CD14-positive monocyte (primary cell): ENCODE measurements at regions not wholly inside any gene's neighbourhood (a gene's known extent, or its start where the extent isn't known, plus 50 kb on each side); places are given as distances from the start of the nearest gene placed in this dataset.

ENCODE experiments used
- DNase-seq, 3 donors: peaks; one replicate each; pipeline ENCODE4 v3.0.0-alpha.2; 2011 to 2022
- H2AFZ ChIP-seq: 2 replicates; pipeline ENCODE4 v1.6.0; 2012; ENCODE audit warnings: mild to moderate bottlenecking, low read depth, low read length, inconsistent platforms; ENCODE audit not compliant: insufficient read depth, poor library complexity, severe bottlenecking
- H3K27ac ChIP-seq, 2 donors: 1 replicate in 1 of 2; 2 replicates in 1 of 2; pipeline ENCODE4 v1.5.1; 2012 to 2013; ENCODE audit warnings: low read length in 2 of 2, control low read depth in 1 of 2, inconsistent platforms in 1 of 2, low read depth in 1 of 2, mild to moderate bottlenecking in 1 of 2
- H3K27me3 ChIP-seq, 2 donors: one replicate each; pipeline versions ENCODE4 v1.6.0 to v1.6.1; 2011 to 2013; ENCODE audit warnings: low read length in 2 of 2; ENCODE audit not compliant: control insufficient read depth in 2 of 2, insufficient read depth in 2 of 2
- H3K36me3 ChIP-seq, 2 donors: replicated peaks in 1 of 2; 1 replicate in 1 of 2; 2 replicates in 1 of 2; pipeline versions ENCODE4 v1.5.1 to v1.6.1; 2012 to 2013; ENCODE audit warnings: low read length in 2 of 2, control low read depth in 1 of 2, inconsistent platforms in 1 of 2, mild to moderate bottlenecking in 1 of 2; ENCODE audit not compliant: insufficient read depth in 2 of 2, control insufficient read depth in 1 of 2
- H3K4me1 ChIP-seq, 2 donors: 1 replicate in 1 of 2; 2 replicates in 1 of 2; pipeline versions ENCODE4 v1.5.1 to v1.6.1; 2012 to 2013; ENCODE audit warnings: low read length in 2 of 2, control low read depth in 1 of 2, inconsistent platforms in 1 of 2, mild to moderate bottlenecking in 1 of 2, moderate library complexity in 1 of 2; ENCODE audit not compliant: insufficient read depth in 2 of 2, control insufficient read depth in 1 of 2
- H3K4me2 ChIP-seq: replicated peaks from 2 replicates; pipeline ENCODE3; 2012; ENCODE audit warnings: low read length, moderate library complexity, mild to moderate bottlenecking; ENCODE audit not compliant: poor library complexity, severe bottlenecking; ENCODE audit errors: extremely low read depth
- H3K4me3 ChIP-seq, 3 experiments: fragments of 200-600 bp in 1 of 3; sonication (generic) in 1 of 3; replicated peaks in 1 of 3; 1 replicate in 2 of 3; 2 replicates in 1 of 3; pipeline ENCODE4 v1.5.1; 2011 to 2013; ENCODE audit warnings: low read length in 3 of 3, mild to moderate bottlenecking in 3 of 3, control low read depth in 2 of 3, low read depth in 2 of 3, inconsistent platforms in 1 of 3, moderate library complexity in 1 of 3
- H3K79me2 ChIP-seq: 2 replicates; pipeline ENCODE4 v1.6.0; 2012; ENCODE audit warnings: mild to moderate bottlenecking, control low read depth, inconsistent platforms, low read length, moderate library complexity; ENCODE audit not compliant: insufficient read depth
- H3K9ac ChIP-seq: 2 replicates; pipeline ENCODE4 v1.6.0; 2017; ENCODE audit warnings: low read length, mild to moderate bottlenecking; ENCODE audit not compliant: insufficient read depth, poor library complexity, severe bottlenecking
- H3K9me3 ChIP-seq, 2 donors: replicated peaks in 1 of 2; 1 replicate in 1 of 2; 2 replicates in 1 of 2; pipeline versions ENCODE4 v1.5.1 to v1.6.1; 2012 to 2013; ENCODE audit warnings: low read length in 2 of 2, control low read depth in 1 of 2; ENCODE audit not compliant: control insufficient read depth in 1 of 2, insufficient read depth in 1 of 2
- H4K20me1 ChIP-seq: 2 replicates; pipeline ENCODE4 v1.6.0; 2012; ENCODE audit warnings: mild to moderate bottlenecking, low read length, control low read depth, moderate library complexity; ENCODE audit not compliant: insufficient read depth
- H3K27ac Mint-ChIP-seq, 7 donors: one replicate each; pipeline ENCODE4 v1.8.0; 2020; ENCODE audit warnings: mild to moderate bottlenecking in 7 of 7, mixed read lengths in 7 of 7, moderate library complexity in 6 of 7, inconsistent platforms in 2 of 7
- H3K27me3 Mint-ChIP-seq, 3 donors: one replicate each; pipeline ENCODE4 v1.8.0; 2021 to 2022; ENCODE audit warnings: low read depth in 3 of 3, mild to moderate bottlenecking in 3 of 3, mixed read lengths in 3 of 3, moderate library complexity in 3 of 3, inconsistent platforms in 1 of 3
- H3K36me3 Mint-ChIP-seq, 2 donors: one replicate each; pipeline ENCODE4 v1.8.0; 2020; ENCODE audit warnings: mixed read lengths in 2 of 2, inconsistent platforms in 1 of 2, mild to moderate bottlenecking in 1 of 2
- H3K4me1 Mint-ChIP-seq: one replicate; pipeline ENCODE4 v1.8.0; 2020; ENCODE audit warnings: mild to moderate bottlenecking, mixed read lengths
- H3K4me3 Mint-ChIP-seq, 2 donors: one replicate each; pipeline ENCODE4 v1.8.0; 2020; ENCODE audit warnings: mild to moderate bottlenecking in 2 of 2, mixed read lengths in 2 of 2, moderate library complexity in 1 of 2
- H3K9me3 Mint-ChIP-seq, 7 donors: one replicate each; pipeline ENCODE4 v1.8.0; 2020 to 2022; ENCODE audit warnings: mixed read lengths in 7 of 7, mild to moderate bottlenecking in 6 of 7, moderate library complexity in 6 of 7, inconsistent platforms in 2 of 7
- CTCF ChIP-seq: fragments of 200-600 bp; IDR thresholded peaks from one replicate; pipeline ENCODE4 v1.8.0; 2022; ENCODE audit warnings: antibody characterized with exemption, mild to moderate bottlenecking
- WGBS: methylation state at CpG from one replicate; pipeline ENCODE4 v1.1.5; 2013; ENCODE audit warnings: missing lambda C conversion rate; ENCODE audit not compliant: insufficient coverage; 5-methylcytosine and 5-hydroxymethylcytosine counted together
- intact Hi-C, 2 donors: fragments of 100-400 bp; cut with micrococcal nuclease; formaldehyde crosslinking; loops; one replicate each; pipeline versions ENCODE4 v1.15.0 to v1.15.1; 2023

- no peak for DNase-seq
- H3K27ac Mint-ChIP-seq: no peak overlapping the region
Measured at GRCh38 chr11:80596291-80596810, 1155.5 kb upstream of the TENM4 start.

GRCh38 chr11:80595011-80595410, 1154.2 kb upstream of the TENM4 start:
- Mint-ChIP-seq H3K36me3 (no peaks in the 10 kb centered on the region), H3K27me3 (no peaks in the 10 kb centered on the region), H3K4me3 (no peak overlapping the region), H3K9me3 (peaks cover 0 to 4% (median 0%) of the 10 kb centered on the region in 7 donors), H3K27ac (no peak overlapping the region), H3K4me1 (no peaks in the 10 kb centered on the region)
- Histone ChIP-seq H3K4me2 (no peak overlapping the region), H3K9me3 (no peaks in the 10 kb centered on the region), H3K36me3 (no peaks in the 10 kb centered on the region), H4K20me1 (no peaks in the 10 kb centered on the region), H2AFZ (no peak overlapping the region), H3K79me2 (no peaks in the 10 kb centered on the region), H3K4me3 (no peak overlapping the region), H3K27me3 (no peaks in the 10 kb centered on the region), H3K9ac (no peak overlapping the region), H3K27ac (no peak overlapping the region), H3K4me1 (no peaks in the 10 kb centered on the region)
- intact Hi-C loops: no loop called here
- no peak for DNase-seq
- no CpG with 5 or more reads among the region's 4 CpGs for whole genome bisulfite sequencing
- no peak for TF ChIP-seq CTCF

More at GRCh38 chr11:80596291-80596810, 1155.5 kb upstream of the TENM4 start:
- no peaks in the 10 kb centered on the region for H3K36me3 ChIP-seq
- intact Hi-C loops: no loop called here
- H3K27me3 ChIP-seq: no peaks in the 10 kb centered on the region
- no peaks in the 10 kb centered on the region for H3K9me3 ChIP-seq
- H3K9ac ChIP-seq: no peak overlapping the region
- Mint-ChIP-seq H3K9me3 (peaks cover 0 to 4% (median 0%) of the 10 kb centered on the region in 7 donors), H3K4me3 (no peak overlapping the region), H3K27me3 (no peaks in the 10 kb centered on the region), H3K4me1 (no peaks in the 10 kb centered on the region), H3K36me3 (no peaks in the 10 kb centered on the region)
- H3K4me1 ChIP-seq: no peaks in the 10 kb centered on the region
- H3K27ac ChIP-seq: no peak overlapping the region
- H3K4me3 ChIP-seq: no peak overlapping the region
- no peak overlapping the region for H3K4me2 ChIP-seq
- no peaks in the 10 kb centered on the region for H4K20me1 ChIP-seq
- no peak for TF ChIP-seq CTCF
- no peaks in the 10 kb centered on the region for H3K79me2 ChIP-seq
- WGBS: 100% methylated on average over 2 of the region's 3 CpGs
- no peak overlapping the region for H2AFZ ChIP-seq
